ENCODE measurements at regions not wholly inside any gene's neighbourhood (a gene's known extent, or its start where the extent isn't known, plus 50 kb on each side); places are given as distances from the start of the nearest gene placed in this dataset.
A peak's percentile ranks its signal among the peaks of the same experiment; 100 is the strongest.

DNA sequence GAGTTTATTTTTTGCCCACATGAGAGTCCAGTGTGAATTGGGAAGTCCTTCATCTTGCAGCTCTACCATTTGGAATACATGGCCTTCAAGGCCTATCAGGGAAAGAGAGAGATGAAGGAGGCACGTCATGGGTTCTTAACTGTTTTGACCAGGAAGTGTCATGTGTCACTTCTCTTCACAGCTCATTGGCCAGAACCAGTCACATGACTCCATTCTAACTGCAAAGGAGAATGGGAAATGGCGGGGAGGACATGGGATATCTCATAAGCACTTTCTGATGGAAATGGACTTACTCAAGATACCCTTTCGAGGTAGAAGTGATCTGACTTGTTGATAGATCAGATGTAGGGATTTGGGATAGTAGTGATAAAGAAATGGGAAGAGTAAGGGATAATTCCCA lies 57.9 kb upstream of the CES5A start:
- Mint-ChIP-seq H3K9me3 (no peaks in the 10 kb centered on the region), H3K27ac (no peak overlapping the region), H3K4me1 (no peaks in the 10 kb centered on the region), H3K36me3 (ENCODE audit: low read depth) (no peaks in the 10 kb centered on the region), H3K27me3 (peaks cover 2% of the 10 kb centered on the region), H3K4me3 (no peak overlapping the region)
- intact Hi-C loops (cut with micrococcal nuclease), result no loop called here
- DNase-seq, result peak; percentile 24

DNA sequence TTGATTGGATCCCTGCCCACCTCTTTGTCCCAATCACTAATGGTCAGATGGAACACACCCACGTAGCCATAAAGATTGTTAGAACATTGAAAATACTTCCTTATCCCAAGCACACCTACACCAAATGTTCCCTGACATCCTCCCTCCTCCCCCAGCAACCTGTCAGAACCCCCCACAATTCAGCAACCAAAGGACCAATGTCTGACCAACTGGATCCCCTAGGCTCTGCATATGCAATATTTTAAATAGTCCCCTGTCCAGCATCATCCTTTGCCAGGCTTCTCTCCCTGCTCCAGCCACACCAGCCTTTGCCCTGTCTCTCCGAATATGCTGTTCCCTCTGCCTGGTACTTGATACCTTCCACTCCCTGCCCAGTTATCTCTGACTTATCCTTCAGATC lies 54.9 kb upstream of the CES5A start:
- H3K4me3 Mint-ChIP-seq, result no peak overlapping the region
- DNase-seq, result no peak
- intact Hi-C loops (cut with micrococcal nuclease), result no loop called here
- no peaks in the 10 kb centered on the region for H3K36me3 Mint-ChIP-seq (ENCODE audit: low read depth)
- H3K9me3 Mint-ChIP-seq, result no peaks in the 10 kb centered on the region
- no peak overlapping the region for H3K27ac Mint-ChIP-seq
- no peaks in the 10 kb centered on the region for H3K4me1 Mint-ChIP-seq
- H3K27me3 Mint-ChIP-seq, result peaks cover 8% of the 10 kb centered on the region

- Mint-ChIP-seq H3K9me3 (no peaks in the 10 kb centered on the region), H3K36me3 (ENCODE audit: low read depth) (no peaks in the 10 kb centered on the region), H3K4me1 (no peaks in the 10 kb centered on the region), H3K27ac (no peak overlapping the region), H3K27me3 (peaks cover 10% of the 10 kb centered on the region), H3K4me3 (no peak overlapping the region)
- intact Hi-C loops (cut with micrococcal nuclease), result no loop called here
- DNase-seq, result no peak
Measured at GRCh38 chr16:55929181-55929580, 54.0 kb upstream of the CES5A start.

DNA sequence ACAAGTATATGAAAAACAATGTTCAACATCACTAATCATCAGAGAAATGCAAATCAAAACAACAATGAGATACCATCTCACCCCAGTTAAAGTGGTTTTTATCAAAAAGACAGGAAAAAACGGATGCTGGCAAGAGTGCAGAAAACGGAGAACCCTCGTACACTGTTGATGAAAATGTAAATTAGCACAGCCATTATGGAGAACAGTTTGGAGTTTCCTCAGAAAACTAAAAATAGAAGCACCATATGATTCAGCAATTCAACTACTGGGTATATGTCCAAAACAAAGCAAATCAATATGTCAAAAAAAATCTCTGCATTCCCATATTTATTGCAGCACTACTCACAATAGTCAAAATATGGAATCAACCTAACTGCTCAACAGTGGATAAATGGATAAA lies 50.1 kb upstream of the CES5A start:
- intact Hi-C loops (cut with micrococcal nuclease), result no loop called here
- Mint-ChIP-seq H3K36me3 (ENCODE audit: low read depth) (no peaks in the 10 kb centered on the region), H3K4me1 (no peaks in the 10 kb centered on the region), H3K27me3 (peaks cover 18% of the 10 kb centered on the region), H3K9me3 (no peaks in the 10 kb centered on the region), H3K27ac (no peak overlapping the region), H3K4me3 (no peak overlapping the region)
- no peak for DNase-seq
